Retinal pigment epithelial cell (primary cell): ENCODE measurements at regions not wholly inside any gene's neighbourhood (a gene's known extent, or its start where the extent isn't known, plus 50 kb on each side); places are given as distances from the start of the nearest gene placed in this dataset.

ENCODE experiments used
- DNase-seq: peaks from one replicate; pipeline ENCODE4 v3.0.0-alpha.2; 2010; ENCODE audit warnings: low read depth
- H3K4me3 ChIP-seq: 2 replicates; pipeline ENCODE4 v1.5.1; 2011; ENCODE audit warnings: mild to moderate bottlenecking, low read length, control low read depth, moderate library complexity
- CTCF ChIP-seq: conservative IDR thresholded peaks from 2 replicates; pipeline ENCODE4 v1.5.1; 2011; ENCODE audit warnings: low read depth, low read length, control low read depth, inconsistent platforms

GRCh38 chr12:60020068-60020467 is 424.2 kb downstream of the SLC16A7 start:
- DNase-seq = no peak
- no peak overlapping the region for H3K4me3 ChIP-seq
- TF ChIP-seq CTCF = no peak

- no peak for TF ChIP-seq CTCF
- no peak overlapping the region for H3K4me3 ChIP-seq
Observed at GRCh38 chr12:60021235-60021634, 425.4 kb downstream of the SLC16A7 start.

GRCh38 chr12:60027266-60027665 is 431.4 kb downstream of the SLC16A7 start:
- no peak overlapping the region for H3K4me3 ChIP-seq
- TF ChIP-seq CTCF = no peak
- DNase-seq = no peak

More at GRCh38 chr12:60021235-60021634, 425.4 kb downstream of the SLC16A7 start:
- DNase-seq = no peak

- no peak for TF ChIP-seq CTCF
- no peak for DNase-seq
- H3K4me3 ChIP-seq = no peak overlapping the region
Observed at GRCh38 chr12:60034147-60034546, 438.3 kb downstream of the SLC16A7 start.

- H3K4me3 ChIP-seq = no peak overlapping the region
- DNase-seq = no peak
- no peak for TF ChIP-seq CTCF
Observed at GRCh38 chr12:60035835-60036234, 440.0 kb downstream of the SLC16A7 start.

- DNase-seq = no peak
- TF ChIP-seq CTCF = no peak
- H3K4me3 ChIP-seq = no peak overlapping the region
Observed at GRCh38 chr12:60042835-60043234, 447.0 kb downstream of the SLC16A7 start.

GRCh38 chr12:60043236-60043635 is 447.4 kb downstream of the SLC16A7 start:
- H3K4me3 ChIP-seq = no peak overlapping the region
- no peak for DNase-seq
- TF ChIP-seq CTCF = no peak
